ENCODE measurements at regions not wholly inside any gene's neighbourhood (a gene's known extent, or its start where the extent isn't known, plus 50 kb on each side); places are given as distances from the start of the nearest gene placed in this dataset.
"Not testable (repeated sequence)": the region's sequence is repeated elsewhere in the genome, so short reads cannot be mapped to it uniquely, and the experiment has no call there.

DNA sequence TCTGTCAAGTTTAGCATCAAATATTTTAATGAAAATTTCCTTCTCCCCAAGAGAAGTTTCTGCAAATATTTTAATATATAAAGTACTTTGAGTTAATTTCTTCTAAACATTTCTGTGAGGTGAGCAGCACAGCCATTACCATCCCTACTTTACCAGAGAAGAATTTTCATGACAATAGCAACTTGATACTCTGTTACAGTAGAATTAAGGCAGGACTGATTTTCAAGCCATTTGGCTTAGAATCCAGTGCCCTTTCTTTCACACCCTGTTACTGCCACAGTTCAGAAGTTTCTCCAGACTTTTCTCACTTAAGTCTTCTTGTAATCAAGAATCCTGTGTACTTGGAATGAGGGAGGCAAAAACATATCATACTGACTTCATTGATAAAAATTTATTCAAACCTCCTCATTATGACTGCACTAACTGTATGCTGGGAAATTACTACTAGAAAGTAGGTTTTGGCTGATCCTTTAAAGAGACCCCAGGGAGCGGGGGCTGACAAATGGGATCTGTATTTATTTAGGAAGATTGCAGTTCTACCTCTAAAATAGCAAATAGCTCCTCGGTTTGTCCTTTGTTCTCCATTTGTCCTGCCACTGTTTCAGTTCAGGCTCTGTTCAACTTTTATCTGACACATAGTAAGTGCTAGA is 557.0 kb upstream of the SGO1 start:
- no peak for DNase-seq (ENCODE audit: low read depth)
- H3K4me3 ChIP-seq (ENCODE audit: low read length): no peak overlapping the region
- TF ChIP-seq, protein P1, sequence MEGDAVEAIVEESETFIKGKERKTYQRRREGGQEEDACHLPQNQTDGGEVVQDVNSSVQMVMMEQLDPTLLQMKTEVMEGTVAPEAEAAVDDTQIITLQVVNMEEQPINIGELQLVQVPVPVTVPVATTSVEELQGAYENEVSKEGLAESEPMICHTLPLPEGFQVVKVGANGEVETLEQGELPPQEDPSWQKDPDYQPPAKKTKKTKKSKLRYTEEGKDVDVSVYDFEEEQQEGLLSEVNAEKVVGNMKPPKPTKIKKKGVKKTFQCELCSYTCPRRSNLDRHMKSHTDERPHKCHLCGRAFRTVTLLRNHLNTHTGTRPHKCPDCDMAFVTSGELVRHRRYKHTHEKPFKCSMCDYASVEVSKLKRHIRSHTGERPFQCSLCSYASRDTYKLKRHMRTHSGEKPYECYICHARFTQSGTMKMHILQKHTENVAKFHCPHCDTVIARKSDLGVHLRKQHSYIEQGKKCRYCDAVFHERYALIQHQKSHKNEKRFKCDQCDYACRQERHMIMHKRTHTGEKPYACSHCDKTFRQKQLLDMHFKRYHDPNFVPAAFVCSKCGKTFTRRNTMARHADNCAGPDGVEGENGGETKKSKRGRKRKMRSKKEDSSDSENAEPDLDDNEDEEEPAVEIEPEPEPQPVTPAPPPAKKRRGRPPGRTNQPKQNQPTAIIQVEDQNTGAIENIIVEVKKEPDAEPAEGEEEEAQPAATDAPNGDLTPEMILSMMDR (IDR thresholded peaks at IDR 0.05; ENCODE audit: insufficient read depth, low read depth, low read length, missing control alignments): no peak

DNA sequence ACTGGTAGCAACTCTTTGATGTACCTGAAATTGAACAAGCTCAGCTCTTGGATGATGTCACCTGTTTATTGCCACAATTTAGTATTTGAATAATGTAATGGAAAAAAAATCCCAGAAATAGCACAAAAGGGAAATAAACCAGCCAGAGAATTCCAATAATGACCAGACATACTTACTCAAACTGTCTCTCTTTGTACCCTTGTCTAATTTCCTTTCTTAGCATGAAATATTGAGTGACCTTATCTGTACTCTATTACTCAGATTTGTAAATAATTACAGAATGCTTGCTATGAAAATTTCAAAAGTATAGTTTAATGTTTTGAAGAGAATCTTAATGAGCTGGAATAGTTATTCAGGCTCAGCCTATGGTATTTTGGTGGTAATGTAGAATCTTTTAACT is 555.4 kb upstream of the SGO1 start:
- no peak for DNase-seq (ENCODE audit: low read depth)
- TF ChIP-seq, protein P1 (IDR thresholded peaks at IDR 0.05; ENCODE audit: insufficient read depth, low read depth, low read length, missing control alignments): no peak
- no peak overlapping the region for H3K4me3 ChIP-seq (ENCODE audit: low read length)

- DNase-seq (ENCODE audit: low read depth): no peak
- TF ChIP-seq, protein P1 (IDR thresholded peaks at IDR 0.05; ENCODE audit: insufficient read depth, low read depth, low read length, missing control alignments): no peak
- H3K4me3 ChIP-seq (ENCODE audit: low read length): no peak overlapping the region
Measured at GRCh38 chr3:20739814-20740213, 553.8 kb upstream of the SGO1 start.

DNA sequence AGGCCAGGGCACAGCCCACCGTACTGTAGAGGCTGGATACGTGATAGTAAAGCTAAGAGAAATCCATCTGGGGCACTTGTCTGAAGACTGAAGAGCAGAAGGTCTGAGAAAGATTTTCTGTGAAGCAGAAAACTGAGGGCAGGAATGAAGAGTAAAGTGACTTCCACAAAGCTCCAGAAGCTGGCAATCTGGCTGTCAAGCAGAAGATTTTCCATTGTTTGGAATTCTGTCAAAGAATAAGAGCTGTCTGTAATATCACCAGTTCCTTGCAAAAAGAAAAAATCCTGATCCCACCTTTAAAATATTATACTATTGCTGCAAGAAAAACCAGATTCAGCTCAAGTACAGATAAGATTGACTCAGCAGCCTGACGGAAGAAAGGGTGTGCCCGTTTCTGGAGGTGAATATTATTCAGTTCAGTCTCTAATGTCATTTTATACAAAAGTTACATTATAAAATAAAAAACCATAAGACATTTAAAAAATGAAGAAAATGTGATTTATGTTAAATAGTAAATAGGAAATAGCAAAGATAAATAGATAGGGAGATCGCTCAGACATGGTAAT is 550.4 kb upstream of the SGO1 start:
- TF ChIP-seq, protein P1 (IDR thresholded peaks at IDR 0.05; ENCODE audit: insufficient read depth, low read depth, low read length, missing control alignments): no peak
- DNase-seq (ENCODE audit: low read depth): no peak
- no peak overlapping the region for H3K4me3 ChIP-seq (ENCODE audit: low read length)

DNA sequence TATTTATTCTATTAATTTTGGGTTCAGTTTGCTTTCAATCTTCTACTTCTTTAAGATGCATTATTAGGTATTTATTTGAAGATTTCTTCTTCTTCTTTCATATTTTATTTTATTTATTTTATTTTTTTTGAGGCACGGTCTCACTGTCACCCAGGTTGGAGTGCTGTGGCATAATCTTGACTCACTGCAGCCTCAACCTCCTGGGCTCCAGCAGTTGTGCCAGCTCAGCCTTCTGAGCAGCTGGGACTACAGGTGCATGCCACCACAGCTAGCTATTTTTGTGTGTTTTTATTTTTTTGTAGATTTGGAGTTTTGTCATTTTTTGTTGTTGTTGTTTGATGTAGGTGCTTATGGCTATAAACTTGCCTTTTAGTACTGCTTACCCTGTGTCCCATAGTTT is 543.2 kb upstream of the SGO1 start:
- TF ChIP-seq, protein P1 (IDR thresholded peaks at IDR 0.05; ENCODE audit: insufficient read depth, low read depth, low read length, missing control alignments): no peak
- DNase-seq (ENCODE audit: low read depth): no peak
- H3K4me3 ChIP-seq (ENCODE audit: low read length): no peak overlapping the region

- TF ChIP-seq, protein P1 (IDR thresholded peaks at IDR 0.05; ENCODE audit: insufficient read depth, low read depth, low read length, missing control alignments): no peak
Measured at GRCh38 chr3:20726786-20727185, 540.8 kb upstream of the SGO1 start.

GRCh38 chr3:20724241-20724640 is 538.2 kb upstream of the SGO1 start:
- TF ChIP-seq, protein P1 (IDR thresholded peaks at IDR 0.05; ENCODE audit: insufficient read depth, low read depth, low read length, missing control alignments): no peak
- no peak overlapping the region for H3K4me3 ChIP-seq (ENCODE audit: low read length)
- DNase-seq (ENCODE audit: low read depth): no peak

More at GRCh38 chr3:20726786-20727185, 540.8 kb upstream of the SGO1 start:
- no peak overlapping the region for H3K4me3 ChIP-seq (ENCODE audit: low read length)
- no peak for DNase-seq (ENCODE audit: low read depth)

GRCh38 chr3:20716425-20716824 is 530.4 kb upstream of the SGO1 start:
- DNase-seq (ENCODE audit: low read depth); H3K4me3 ChIP-seq (ENCODE audit: low read length): not testable (repeated sequence)

Measured in epithelial cell of esophagus (primary cell).